HL-60 (cell line): ENCODE measurements at regions not wholly inside any gene's neighbourhood (a gene's known extent, or its start where the extent isn't known, plus 50 kb on each side); places are given as distances from the start of the nearest gene placed in this dataset.

Experiments used
- DNase-seq, 2 experiments: peaks; one replicate each; pipeline ENCODE4 v3.0.0-alpha.2; 2010 to 2020; ENCODE audit warnings: low read depth in 1 of 2, low spot score in 1 of 2
- H3K27ac ChIP-seq: fragments of 250-450 bp; sonication (Bioruptor Pico); replicated peaks from 2 replicates; pipeline ENCODE4 v1.5.1; 2020; ENCODE audit warnings: mild to moderate bottlenecking, moderate library complexity
- H3K27me3 ChIP-seq: fragments of 250-450 bp; sonication (Bioruptor Pico); 2 replicates; pipeline ENCODE4 v1.5.1; 2021; ENCODE audit warnings: mild to moderate bottlenecking, moderate library complexity; ENCODE audit not compliant: insufficient read depth, poor library complexity, severe bottlenecking
- H3K4me3 ChIP-seq: replicated peaks from 2 replicates; pipeline ENCODE4 v1.5.1; 2011; ENCODE audit warnings: mild to moderate bottlenecking, control low read depth, low read length; ENCODE audit not compliant: insufficient read depth
- GABPA ChIP-seq: IDR thresholded peaks from 2 replicates; pipeline ENCODE4 v1.6.1; 2012; ENCODE audit warnings: low read depth
- POLR2AphosphoS5 ChIP-seq: IDR thresholded peaks from 2 replicates; pipeline ENCODE4 v1.6.1; 2012; ENCODE audit warnings: low read depth
- SPI1 ChIP-seq: IDR thresholded peaks from 2 replicates; pipeline ENCODE4 v1.6.1; 2012; ENCODE audit warnings: low read depth, mild to moderate bottlenecking, borderline replicate concordance
- TF ChIP-seq, protein P1 (sequence below): IDR thresholded peaks from 2 replicates; pipeline ENCODE4 v1.6.1; 2012; ENCODE audit warnings: low read depth; ENCODE audit not compliant: insufficient replicate concordance
- TF ChIP-seq, protein P2 (sequence below): IDR thresholded peaks from one replicate; pipeline ENCODE4 v1.5.1; 2011; ENCODE audit warnings: low read length, control low read depth, inconsistent platforms; ENCODE audit not compliant: insufficient read depth

DNA sequence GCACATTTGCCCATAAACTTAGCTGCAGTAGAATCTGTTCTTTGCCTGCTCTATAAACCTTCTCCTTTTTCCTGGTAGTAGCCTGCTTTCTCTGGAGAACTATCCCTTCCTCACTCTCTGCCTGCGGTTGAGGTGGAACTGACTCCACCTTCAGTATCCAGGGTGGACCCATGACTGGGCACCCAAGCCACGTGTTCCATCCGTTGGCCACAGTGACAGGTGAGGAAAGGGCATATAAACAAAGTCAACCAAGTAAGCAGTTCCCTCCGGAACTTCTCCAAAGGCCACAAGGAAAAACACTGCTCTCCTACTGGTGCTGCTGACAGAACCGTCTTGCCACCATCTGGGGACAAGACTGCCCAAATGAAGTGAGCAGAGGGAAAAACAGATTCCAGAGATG, 218.8 kb downstream of the TFAP2A start:
- TF ChIP-seq POLR2AphosphoS5 (no peak), GABPA (no peak), SPI1 (no peak)
- TF ChIP-seq, protein P1, sequence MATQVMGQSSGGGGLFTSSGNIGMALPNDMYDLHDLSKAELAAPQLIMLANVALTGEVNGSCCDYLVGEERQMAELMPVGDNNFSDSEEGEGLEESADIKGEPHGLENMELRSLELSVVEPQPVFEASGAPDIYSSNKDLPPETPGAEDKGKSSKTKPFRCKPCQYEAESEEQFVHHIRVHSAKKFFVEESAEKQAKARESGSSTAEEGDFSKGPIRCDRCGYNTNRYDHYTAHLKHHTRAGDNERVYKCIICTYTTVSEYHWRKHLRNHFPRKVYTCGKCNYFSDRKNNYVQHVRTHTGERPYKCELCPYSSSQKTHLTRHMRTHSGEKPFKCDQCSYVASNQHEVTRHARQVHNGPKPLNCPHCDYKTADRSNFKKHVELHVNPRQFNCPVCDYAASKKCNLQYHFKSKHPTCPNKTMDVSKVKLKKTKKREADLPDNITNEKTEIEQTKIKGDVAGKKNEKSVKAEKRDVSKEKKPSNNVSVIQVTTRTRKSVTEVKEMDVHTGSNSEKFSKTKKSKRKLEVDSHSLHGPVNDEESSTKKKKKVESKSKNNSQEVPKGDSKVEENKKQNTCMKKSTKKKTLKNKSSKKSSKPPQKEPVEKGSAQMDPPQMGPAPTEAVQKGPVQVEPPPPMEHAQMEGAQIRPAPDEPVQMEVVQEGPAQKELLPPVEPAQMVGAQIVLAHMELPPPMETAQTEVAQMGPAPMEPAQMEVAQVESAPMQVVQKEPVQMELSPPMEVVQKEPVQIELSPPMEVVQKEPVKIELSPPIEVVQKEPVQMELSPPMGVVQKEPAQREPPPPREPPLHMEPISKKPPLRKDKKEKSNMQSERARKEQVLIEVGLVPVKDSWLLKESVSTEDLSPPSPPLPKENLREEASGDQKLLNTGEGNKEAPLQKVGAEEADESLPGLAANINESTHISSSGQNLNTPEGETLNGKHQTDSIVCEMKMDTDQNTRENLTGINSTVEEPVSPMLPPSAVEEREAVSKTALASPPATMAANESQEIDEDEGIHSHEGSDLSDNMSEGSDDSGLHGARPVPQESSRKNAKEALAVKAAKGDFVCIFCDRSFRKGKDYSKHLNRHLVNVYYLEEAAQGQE: no peak
- TF ChIP-seq, protein P2, sequence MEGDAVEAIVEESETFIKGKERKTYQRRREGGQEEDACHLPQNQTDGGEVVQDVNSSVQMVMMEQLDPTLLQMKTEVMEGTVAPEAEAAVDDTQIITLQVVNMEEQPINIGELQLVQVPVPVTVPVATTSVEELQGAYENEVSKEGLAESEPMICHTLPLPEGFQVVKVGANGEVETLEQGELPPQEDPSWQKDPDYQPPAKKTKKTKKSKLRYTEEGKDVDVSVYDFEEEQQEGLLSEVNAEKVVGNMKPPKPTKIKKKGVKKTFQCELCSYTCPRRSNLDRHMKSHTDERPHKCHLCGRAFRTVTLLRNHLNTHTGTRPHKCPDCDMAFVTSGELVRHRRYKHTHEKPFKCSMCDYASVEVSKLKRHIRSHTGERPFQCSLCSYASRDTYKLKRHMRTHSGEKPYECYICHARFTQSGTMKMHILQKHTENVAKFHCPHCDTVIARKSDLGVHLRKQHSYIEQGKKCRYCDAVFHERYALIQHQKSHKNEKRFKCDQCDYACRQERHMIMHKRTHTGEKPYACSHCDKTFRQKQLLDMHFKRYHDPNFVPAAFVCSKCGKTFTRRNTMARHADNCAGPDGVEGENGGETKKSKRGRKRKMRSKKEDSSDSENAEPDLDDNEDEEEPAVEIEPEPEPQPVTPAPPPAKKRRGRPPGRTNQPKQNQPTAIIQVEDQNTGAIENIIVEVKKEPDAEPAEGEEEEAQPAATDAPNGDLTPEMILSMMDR: no peak
- DNase-seq: no peak
- no peak overlapping the region for H3K27ac ChIP-seq
- H3K4me3 ChIP-seq: no peak overlapping the region
- H3K27me3 ChIP-seq: no peaks in the 10 kb centered on the region

DNA sequence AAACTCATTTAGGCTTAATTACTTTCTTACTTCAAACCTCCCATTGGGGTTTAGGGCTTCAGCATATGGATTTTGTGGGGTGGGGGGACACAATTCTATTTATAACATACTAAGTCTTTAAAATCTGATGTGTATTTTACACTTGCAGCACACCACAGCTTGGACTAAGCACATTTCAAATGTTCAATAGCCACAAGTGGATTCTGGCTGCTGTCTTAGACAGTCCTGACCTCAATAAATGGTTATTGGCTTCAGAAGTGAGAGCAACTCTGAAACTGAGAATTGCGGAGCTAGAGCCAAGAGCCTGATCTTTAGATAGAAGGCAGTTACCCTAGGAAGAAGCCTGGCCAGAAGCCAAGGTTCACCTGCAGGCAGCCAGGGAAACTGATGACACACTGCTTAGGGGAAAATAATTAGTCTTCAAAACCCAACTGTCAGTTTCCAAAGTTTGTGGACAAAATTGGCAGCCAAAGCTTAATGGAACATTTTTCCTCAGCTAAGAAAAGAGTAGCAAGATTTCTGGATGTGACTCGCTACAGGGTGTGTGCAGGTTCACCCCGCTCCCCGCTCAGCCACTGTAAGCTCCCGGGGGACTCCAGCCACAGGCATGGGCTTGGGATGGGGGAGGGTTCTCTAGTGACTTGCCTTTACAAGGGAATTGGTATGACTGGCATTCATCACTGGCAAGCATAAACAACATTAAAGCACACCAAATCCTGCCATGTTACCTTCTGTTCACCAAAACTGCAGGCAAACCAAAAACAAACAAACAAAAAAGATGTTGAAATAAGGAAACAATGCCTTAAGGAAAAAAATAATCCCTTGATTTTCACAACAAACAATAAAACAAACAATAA, 219.8 kb downstream of the TFAP2A start:
- no peak for DNase-seq
- Histone ChIP-seq H3K27ac (no peak overlapping the region), H3K4me3 (no peak overlapping the region), H3K27me3 (no peaks in the 10 kb centered on the region)
- TF ChIP-seq GABPA (no peak), SPI1 (no peak), POLR2AphosphoS5 (no peak)
- TF ChIP-seq, protein P1: no peak
- TF ChIP-seq, protein P2: no peak

DNA sequence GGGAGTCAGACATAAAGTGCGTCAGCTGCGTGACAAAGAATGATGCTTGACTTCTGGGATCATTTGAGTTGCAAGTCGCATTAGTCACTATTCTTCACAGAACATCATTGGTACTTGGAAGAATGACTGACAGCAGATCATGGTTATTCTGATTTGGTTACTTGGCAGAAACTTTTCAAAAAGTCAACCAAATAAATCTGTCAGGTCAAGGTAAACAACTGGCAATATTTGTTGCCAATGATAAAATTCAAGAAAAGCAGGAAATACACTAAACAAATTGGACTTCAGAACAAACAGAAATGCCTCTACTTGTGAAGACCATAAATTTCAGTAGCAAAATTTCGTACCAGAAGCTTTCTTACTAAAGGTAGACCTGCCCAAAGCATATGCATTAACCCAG, 221.6 kb downstream of the TFAP2A start:
- Histone ChIP-seq H3K27ac (no peak overlapping the region), H3K4me3 (no peak overlapping the region), H3K27me3 (no peaks in the 10 kb centered on the region)
- TF ChIP-seq, protein P1: no peak
- no peak for TF ChIP-seq SPI1
- no peak for TF ChIP-seq POLR2AphosphoS5
- TF ChIP-seq, protein P2: no peak
- no peak for DNase-seq
